B cell (primary cell): ENCODE measurements at regions not wholly inside any gene's neighbourhood (a gene's known extent, or its start where the extent isn't known, plus 50 kb on each side); places are given as distances from the start of the nearest gene placed in this dataset.

Experiments
- CTCF ChIP-seq: fragments of 200-600 bp; IDR thresholded peaks from one replicate; pipeline ENCODE4 v1.8.0; 2022; ENCODE audit warnings: antibody characterized with exemption, mild to moderate bottlenecking
- EZH2 ChIP-seq: IDR thresholded peaks from 2 replicates; pipeline ENCODE4 v1.6.1; 2012; ENCODE audit warnings: borderline replicate concordance, low read depth, mild to moderate bottlenecking, moderate library complexity, low read length; ENCODE audit not compliant: insufficient read depth, poor library complexity, severe bottlenecking

GRCh38 chr9:70477907-70478480 is 63.5 kb upstream of the KLF9 start:
- no peak for TF ChIP-seq CTCF
- no peak for TF ChIP-seq EZH2
